KMS-11 (cell line): ENCODE measurements at regions not wholly inside any gene's neighbourhood (a gene's known extent, or its start where the extent isn't known, plus 50 kb on each side); places are given as distances from the start of the nearest gene placed in this dataset.

Source experiments
- H2AFZ ChIP-seq: fragments of 200-600 bp; sonication (generic); 2 replicates; pipeline ENCODE4 v1.6.1; 2016; ENCODE audit warnings: antibody characterized with exemption, mixed run types, low read depth
- H3K27ac ChIP-seq: fragments of 200-600 bp; sonication (generic); 2 replicates; pipeline ENCODE4 v1.6.1; 2016; ENCODE audit warnings: mild to moderate bottlenecking, mixed run types
- H3K27me3 ChIP-seq: fragments of 200-600 bp; sonication (generic); 2 replicates; pipeline ENCODE4 v1.6.1; 2017; ENCODE audit warnings: mild to moderate bottlenecking, low read depth, mixed run types, moderate library complexity; ENCODE audit not compliant: insufficient read depth
- H3K36me3 ChIP-seq: fragments of 200-600 bp; sonication (generic); 2 replicates; pipeline ENCODE4 v1.6.1; 2017; ENCODE audit warnings: mild to moderate bottlenecking, mixed run types; ENCODE audit not compliant: insufficient read depth
- H3K4me1 ChIP-seq: fragments of 200-600 bp; sonication (generic); 2 replicates; pipeline ENCODE4 v1.6.1; 2016; ENCODE audit warnings: mild to moderate bottlenecking, low read depth, mixed run types; ENCODE audit not compliant: poor library complexity, severe bottlenecking
- H3K4me2 ChIP-seq: fragments of 200-600 bp; sonication (generic); 2 replicates; pipeline ENCODE4 v1.7.0; 2016; ENCODE audit warnings: mild to moderate bottlenecking, mixed run types
- H3K4me3 ChIP-seq: fragments of 200-600 bp; sonication (generic); IDR thresholded peaks from 2 replicates; pipeline ENCODE4 v1.6.1; 2017; ENCODE audit warnings: low read depth, low read length, mixed read lengths; ENCODE audit not compliant: insufficient read depth
- H3K79me2 ChIP-seq: fragments of 200-600 bp; sonication (generic); 2 replicates; pipeline ENCODE4 v1.6.1; 2016; ENCODE audit warnings: low read depth, mixed run types; ENCODE audit not compliant: insufficient read depth
- H3K9ac ChIP-seq: fragments of 200-600 bp; sonication (generic); 2 replicates; pipeline ENCODE4 v1.6.1; 2016; ENCODE audit warnings: mild to moderate bottlenecking, mixed run types
- H4K20me1 ChIP-seq: fragments of 200-600 bp; sonication (generic); 2 replicates; pipeline ENCODE4 v1.6.1; 2016; ENCODE audit warnings: mild to moderate bottlenecking, mixed run types; ENCODE audit not compliant: insufficient read depth
- TF ChIP-seq, protein P1 (sequence below): fragments of 200-600 bp; sonication (generic); conservative IDR thresholded peaks from 2 replicates; pipeline ENCODE4 v1.6.1; 2017; ENCODE audit warnings: low read depth, mild to moderate bottlenecking, antibody characterized with exemption, low read length, moderate library complexity, mixed read lengths

DNA sequence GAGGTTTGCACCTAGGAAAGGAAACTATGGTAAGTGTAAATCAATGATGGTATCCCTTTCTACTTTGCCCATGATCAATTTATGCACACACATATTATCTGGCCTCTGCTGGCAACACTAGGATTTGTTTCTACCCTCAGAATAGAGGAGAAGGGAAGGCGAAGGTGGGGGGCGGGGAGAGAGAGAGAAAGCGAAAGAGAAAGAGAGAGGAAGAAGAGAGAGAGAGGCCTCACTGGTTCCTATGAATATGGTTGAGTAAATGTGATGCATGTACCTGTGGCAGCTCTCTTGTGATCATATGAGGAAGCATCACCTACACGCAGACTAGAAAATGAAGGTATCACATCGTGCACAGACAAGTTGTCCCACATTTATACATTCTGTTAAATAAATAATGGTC is 882.0 kb upstream of the SLITRK6 start:
- no peak overlapping the region for H3K27ac ChIP-seq
- TF ChIP-seq, protein P1, sequence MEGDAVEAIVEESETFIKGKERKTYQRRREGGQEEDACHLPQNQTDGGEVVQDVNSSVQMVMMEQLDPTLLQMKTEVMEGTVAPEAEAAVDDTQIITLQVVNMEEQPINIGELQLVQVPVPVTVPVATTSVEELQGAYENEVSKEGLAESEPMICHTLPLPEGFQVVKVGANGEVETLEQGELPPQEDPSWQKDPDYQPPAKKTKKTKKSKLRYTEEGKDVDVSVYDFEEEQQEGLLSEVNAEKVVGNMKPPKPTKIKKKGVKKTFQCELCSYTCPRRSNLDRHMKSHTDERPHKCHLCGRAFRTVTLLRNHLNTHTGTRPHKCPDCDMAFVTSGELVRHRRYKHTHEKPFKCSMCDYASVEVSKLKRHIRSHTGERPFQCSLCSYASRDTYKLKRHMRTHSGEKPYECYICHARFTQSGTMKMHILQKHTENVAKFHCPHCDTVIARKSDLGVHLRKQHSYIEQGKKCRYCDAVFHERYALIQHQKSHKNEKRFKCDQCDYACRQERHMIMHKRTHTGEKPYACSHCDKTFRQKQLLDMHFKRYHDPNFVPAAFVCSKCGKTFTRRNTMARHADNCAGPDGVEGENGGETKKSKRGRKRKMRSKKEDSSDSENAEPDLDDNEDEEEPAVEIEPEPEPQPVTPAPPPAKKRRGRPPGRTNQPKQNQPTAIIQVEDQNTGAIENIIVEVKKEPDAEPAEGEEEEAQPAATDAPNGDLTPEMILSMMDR, result no peak
- H3K9ac ChIP-seq, result no peak overlapping the region
- no peaks in the 10 kb centered on the region for H3K4me1 ChIP-seq
- H4K20me1 ChIP-seq, result no peaks in the 10 kb centered on the region
- no peaks in the 10 kb centered on the region for H3K27me3 ChIP-seq
- peak overlapping the region; percentile 44 for H2AFZ ChIP-seq
- H3K4me3 ChIP-seq, result no peak overlapping the region
- no peaks in the 10 kb centered on the region for H3K36me3 ChIP-seq
- peak overlapping the region; percentile 23; the same call in 1 of the 2 replicates for H3K4me2 ChIP-seq
- no peaks in the 10 kb centered on the region for H3K79me2 ChIP-seq

DNA sequence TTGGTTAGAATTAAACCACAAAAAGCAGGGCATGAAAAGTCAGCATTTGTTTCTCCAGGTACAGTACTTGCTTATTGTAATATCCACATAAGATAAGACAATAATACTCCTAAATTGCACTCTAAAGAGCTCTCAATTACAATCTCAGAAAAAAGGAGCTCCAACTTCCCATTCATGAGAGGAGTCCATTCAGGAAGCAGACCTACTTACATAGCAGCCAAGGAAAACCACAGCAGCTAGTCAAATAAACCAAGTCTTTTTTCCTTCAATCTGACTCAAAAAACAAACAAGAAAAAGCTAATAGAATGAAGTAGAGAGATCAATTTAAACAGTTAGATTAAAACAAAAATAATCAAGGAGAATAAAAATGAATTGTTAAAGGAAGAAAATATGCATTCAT is 885.2 kb upstream of the SLITRK6 start:
- H2AFZ ChIP-seq, result no peak overlapping the region

DNA sequence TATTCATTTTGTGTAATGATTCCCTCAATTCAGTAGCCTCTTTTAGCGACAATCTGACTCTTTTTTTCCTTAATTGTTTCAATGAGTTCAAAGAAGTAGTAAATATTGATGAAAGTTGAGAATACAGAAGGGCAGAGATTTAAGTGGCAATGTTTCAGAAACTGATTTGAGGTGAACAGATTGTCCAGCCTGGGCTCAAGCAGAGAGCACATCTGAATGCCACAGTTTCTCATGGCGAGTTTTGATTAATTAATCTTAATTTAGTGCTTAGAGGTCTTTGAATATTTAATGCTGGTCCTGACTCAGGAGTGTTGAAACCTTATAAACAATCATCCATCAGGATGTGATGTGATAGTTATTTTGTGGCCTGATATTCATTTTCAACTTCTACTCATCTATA is 890.7 kb upstream of the SLITRK6 start:
- Histone ChIP-seq H3K9ac (no peak overlapping the region), H3K4me1 (no peaks in the 10 kb centered on the region), H4K20me1 (no peaks in the 10 kb centered on the region), H3K79me2 (no peaks in the 10 kb centered on the region), H3K4me3 (no peak overlapping the region), H3K27ac (no peak overlapping the region), H2AFZ (no peak overlapping the region), H3K4me2 (no peak overlapping the region), H3K36me3 (no peaks in the 10 kb centered on the region), H3K27me3 (no peaks in the 10 kb centered on the region)
- TF ChIP-seq, protein P1, result no peak

More for the DNA sequence above, 885.2 kb upstream of the SLITRK6 start:
- no peaks in the 10 kb centered on the region for H3K27me3 ChIP-seq
- TF ChIP-seq, protein P1, result no peak
- no peak overlapping the region for H3K9ac ChIP-seq
- H3K4me3 ChIP-seq, result no peak overlapping the region
- H3K36me3 ChIP-seq, result no peaks in the 10 kb centered on the region
- no peaks in the 10 kb centered on the region for H3K4me1 ChIP-seq
- no peak overlapping the region for H3K4me2 ChIP-seq
- H3K27ac ChIP-seq, result no peak overlapping the region
- no peaks in the 10 kb centered on the region for H3K79me2 ChIP-seq
- no peaks in the 10 kb centered on the region for H4K20me1 ChIP-seq

DNA sequence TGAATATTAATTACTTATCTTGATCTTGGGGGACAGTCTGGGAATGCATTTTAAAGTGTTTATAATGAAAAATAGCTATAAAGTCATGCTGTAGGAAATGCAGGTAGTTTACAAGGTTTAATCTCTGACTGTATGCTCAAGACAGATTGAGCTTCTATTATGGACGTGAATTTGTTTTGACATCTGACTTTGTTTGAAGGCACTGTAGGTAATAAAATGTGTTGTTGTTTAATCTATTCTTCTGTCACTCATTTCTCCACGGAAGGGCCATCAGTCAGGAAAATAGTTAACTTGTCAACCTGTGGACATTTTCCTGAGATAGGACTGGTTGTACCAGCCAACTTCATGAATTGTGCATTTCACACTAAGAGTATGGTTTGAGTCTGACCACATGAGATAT is 893.1 kb upstream of the SLITRK6 start:
- no peak overlapping the region for H3K4me3 ChIP-seq
- TF ChIP-seq, protein P1, result no peak
- H4K20me1 ChIP-seq, result no peaks in the 10 kb centered on the region
- no peak overlapping the region for H3K27ac ChIP-seq
- H3K27me3 ChIP-seq, result no peaks in the 10 kb centered on the region
- H3K4me1 ChIP-seq, result no peaks in the 10 kb centered on the region
- no peaks in the 10 kb centered on the region for H3K79me2 ChIP-seq
- no peak overlapping the region for H3K9ac ChIP-seq
- no peak overlapping the region for H3K4me2 ChIP-seq
- H2AFZ ChIP-seq, result no peak overlapping the region
- no peaks in the 10 kb centered on the region for H3K36me3 ChIP-seq

DNA sequence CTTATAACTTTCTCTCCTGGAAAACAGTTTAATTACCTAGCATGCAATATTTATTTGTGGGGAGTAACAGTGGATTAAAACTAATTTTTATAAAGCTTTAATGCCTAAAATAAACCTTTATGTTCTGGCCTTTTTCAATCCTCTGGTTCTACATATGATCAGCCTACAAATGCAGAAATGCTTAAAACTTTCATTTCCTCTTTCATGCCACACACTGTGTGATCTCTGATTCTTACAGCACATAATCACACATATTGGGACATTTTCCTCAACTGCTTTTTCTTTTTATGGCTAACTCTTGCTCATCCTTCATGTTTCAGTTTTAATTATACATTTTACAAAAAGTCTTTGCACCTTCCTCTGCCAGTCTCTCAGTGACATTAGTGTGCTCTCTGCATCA is 910.8 kb upstream of the SLITRK6 start:
- no peak overlapping the region for H2AFZ ChIP-seq
- H3K9ac ChIP-seq, result no peak overlapping the region
- no peaks in the 10 kb centered on the region for H3K27me3 ChIP-seq
- TF ChIP-seq, protein P1, result no peak
- no peak overlapping the region for H3K27ac ChIP-seq
- H3K4me2 ChIP-seq, result no peak overlapping the region
- no peaks in the 10 kb centered on the region for H3K79me2 ChIP-seq
- no peaks in the 10 kb centered on the region for H3K4me1 ChIP-seq
- no peak overlapping the region for H3K4me3 ChIP-seq
- H4K20me1 ChIP-seq, result no peaks in the 10 kb centered on the region
- no peaks in the 10 kb centered on the region for H3K36me3 ChIP-seq
